Heart left ventricle (tissue), 13 donors: ENCODE measurements at regions not wholly inside any gene's neighbourhood (a gene's known extent, or its start where the extent isn't known, plus 50 kb on each side); places are given as distances from the start of the nearest gene placed in this dataset.

Experiments used
- CTCF ChIP-seq, 12 donors: fragments of 200-600 bp; sonication (generic) in 4 of 12; IDR thresholded peaks; one replicate each; pipeline versions ENCODE4 v1.5.0 to v1.8.0; 2018 to 2022; ENCODE audit warnings: antibody characterized with exemption in 12 of 12, mild to moderate bottlenecking in 5 of 12
- POLR2A ChIP-seq, 2 donors: fragments of 450-650 bp; IDR thresholded peaks; one replicate each; pipeline ENCODE4 v1.6.1; 2017; ENCODE audit warnings: antibody characterized with exemption in 2 of 2, mild to moderate bottlenecking in 2 of 2, moderate library complexity in 2 of 2
- donor health status: ischemic (EF 13 %, LVEDD 7.1; RV severe dilation, severe dysfunction).
- donor health status: DM: no; HTN: yes; CAD: no.
- donor health status: DM: no; HTN: no; CAD: no.
- donor health status: ischemic (EF 25% LVEDD 6.9; RV normal size, moderate dysfunction).
- donor health status: ischemic (EF 25% LVEDD 5.7; RV mildly dilated, moderate dysfunction).
- donor health status: ischemic (EF 35%, LVEDD 5.7; RV mildly dilated, moderate dysfunction).
- donor health status: nonischemic (EF 11% LVEDD 7.7; RV severe dilation, severe dysfunction).
- donor health status: DM: yes; HTN: yes; CAD: no.
- donor health status: PGD.
- donor health status: ischemic (EF 29% LVEDD 5.4; RV normal size, mild dysfunction).
- donor health status: nonischemic (EF 23%, LVEDD 6.1; RV moderate dilation, normal function).

DNA sequence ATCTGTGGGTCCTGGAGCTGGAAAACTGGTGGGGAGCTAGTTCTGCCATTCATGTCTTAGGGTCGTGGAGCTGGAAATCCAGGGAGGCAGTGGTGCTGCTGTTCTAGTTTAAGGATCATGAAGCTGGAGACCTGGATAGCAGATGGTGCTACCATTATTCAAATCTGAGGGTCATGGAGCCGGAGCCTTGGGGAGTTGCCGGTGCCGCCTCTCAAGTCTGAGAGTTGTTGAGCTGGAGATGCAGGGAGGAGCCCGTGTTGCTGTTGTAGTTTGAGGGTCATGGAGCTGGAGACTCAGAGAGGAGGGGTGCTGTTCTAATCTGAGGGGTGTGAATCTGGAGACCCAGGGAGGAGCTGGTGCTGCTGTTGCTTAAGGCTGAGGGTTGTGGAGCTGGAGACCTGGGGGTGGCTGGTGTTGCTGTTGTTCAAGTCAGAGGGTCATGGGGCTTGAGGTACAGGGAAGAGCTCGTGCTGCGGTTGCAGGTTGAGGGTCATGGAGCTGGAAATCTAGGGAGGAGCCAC is 86.0 kb upstream of the ZNF479 start:
- TF ChIP-seq CTCF (IDR thresholded peaks at IDR 0.05) (no peak), POLR2A (IDR thresholded peaks at IDR 0.05) (no peak)
